Psoas muscle (tissue), 7 donors: ENCODE measurements at regions not wholly inside any gene's neighbourhood (a gene's known extent, or its start where the extent isn't known, plus 50 kb on each side); places are given as distances from the start of the nearest gene placed in this dataset.
"Not testable (repeated sequence)": the region's sequence is repeated elsewhere in the genome, so short reads cannot be mapped to it uniquely, and the experiment has no call there.

Source experiments
- ATAC-seq, 4 donors: fragments of 200-7000 bp; cut with Tn5 transposase; one replicate each; pipeline ENCODE4 v1.9.1; 2020; ENCODE audit warnings: moderate library complexity in 3 of 4, mild to moderate bottlenecking in 2 of 4
- DNase-seq, 2 donors: peaks; one replicate each; pipeline ENCODE4 v3.0.0-alpha.2; 2020
- H3K27ac ChIP-seq: fragments of 200-600 bp; one replicate; pipeline ENCODE4 v1.8.0; 2022
- H3K27me3 ChIP-seq, 3 donors: fragments of 200-600 bp in 1 of 3; one replicate each; pipeline versions ENCODE4 v1.6.1 to v1.8.0; 2013 to 2022; ENCODE audit warnings: low read length in 2 of 3, mild to moderate bottlenecking in 2 of 3, moderate library complexity in 1 of 3; ENCODE audit not compliant: insufficient read depth in 3 of 3
- H3K36me3 ChIP-seq, 2 donors: fragments of 200-600 bp in 1 of 2; one replicate each; pipeline versions ENCODE4 v1.6.1 to v1.8.0; 2013 to 2022; ENCODE audit warnings: low read depth in 1 of 2, mild to moderate bottlenecking in 1 of 2, moderate library complexity in 1 of 2; ENCODE audit not compliant: insufficient read depth in 1 of 2
- H3K4me1 ChIP-seq: fragments of 200-600 bp; one replicate; pipeline ENCODE4 v1.8.0; 2022
- H3K4me3 ChIP-seq: fragments of 200-600 bp; one replicate; pipeline ENCODE4 v1.8.0; 2022; ENCODE audit warnings: mild to moderate bottlenecking
- H3K9me3 ChIP-seq: fragments of 200-600 bp; one replicate; pipeline ENCODE4 v1.8.0; 2022
- whole genome bisulfite sequencing, 3 donors: extraction: QIAGEN DNeasy Blood & Tissue Kit; methylation state at CpG; one replicate each; pipeline versions ENCODE4 v1.1.6 to v1.1.7; 2013; 5-methylcytosine and 5-hydroxymethylcytosine counted together
- intact Hi-C, 2 donors: fragments of 100-400 bp; cut with DNase I; formaldehyde crosslinking; loops; one replicate each; pipeline versions ENCODE4 v1.11.0 to v1.14.2; 2022
- TF ChIP-seq, protein P1 (sequence below): fragments of 200-600 bp; IDR thresholded peaks from one replicate; pipeline ENCODE4 v1.8.0; 2022; ENCODE audit warnings: antibody characterized with exemption
- donor health status: healthy with polysubstance abuse.
- donor health status: DM: no; HTN: no; CAD: no; lungs with moderate emphysema.
- donor health status: Bipolar disorder and iron deficiency.
- donor health status: healthy.
- donor health status: DM: yes; HTN: yes; CAD: no.
- donor health status: DM: no; HTN: no; CAD: no.
- donor health status: DM: yes; HTN: yes; CAD: no.

DNA sequence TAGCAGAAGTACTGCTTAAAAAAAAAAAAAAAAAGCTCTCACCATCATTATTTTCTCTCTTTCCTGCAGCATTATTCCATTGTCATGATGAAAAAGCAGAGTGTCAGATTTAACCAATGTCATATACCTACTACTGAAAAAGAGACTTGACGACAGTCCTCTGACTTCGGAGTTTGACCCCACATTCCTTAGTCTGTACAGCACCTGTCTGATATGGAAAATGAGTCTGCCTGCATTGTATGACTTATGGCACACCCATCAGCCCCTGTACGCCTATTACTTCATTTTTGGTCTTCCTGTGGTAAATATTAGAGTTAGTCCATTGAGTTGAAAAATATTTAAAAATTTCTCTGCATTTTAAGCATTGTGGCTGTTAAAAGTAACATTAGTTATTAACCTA lies 54.5 kb upstream of the NOX4 start:
- 47 to 60% (median 49%) methylated on average over 3 of the region's 3 CpGs for WGBS, 3 donors
- ATAC-seq (no peak), DNase-seq (no peak)
- TF ChIP-seq, protein P1, sequence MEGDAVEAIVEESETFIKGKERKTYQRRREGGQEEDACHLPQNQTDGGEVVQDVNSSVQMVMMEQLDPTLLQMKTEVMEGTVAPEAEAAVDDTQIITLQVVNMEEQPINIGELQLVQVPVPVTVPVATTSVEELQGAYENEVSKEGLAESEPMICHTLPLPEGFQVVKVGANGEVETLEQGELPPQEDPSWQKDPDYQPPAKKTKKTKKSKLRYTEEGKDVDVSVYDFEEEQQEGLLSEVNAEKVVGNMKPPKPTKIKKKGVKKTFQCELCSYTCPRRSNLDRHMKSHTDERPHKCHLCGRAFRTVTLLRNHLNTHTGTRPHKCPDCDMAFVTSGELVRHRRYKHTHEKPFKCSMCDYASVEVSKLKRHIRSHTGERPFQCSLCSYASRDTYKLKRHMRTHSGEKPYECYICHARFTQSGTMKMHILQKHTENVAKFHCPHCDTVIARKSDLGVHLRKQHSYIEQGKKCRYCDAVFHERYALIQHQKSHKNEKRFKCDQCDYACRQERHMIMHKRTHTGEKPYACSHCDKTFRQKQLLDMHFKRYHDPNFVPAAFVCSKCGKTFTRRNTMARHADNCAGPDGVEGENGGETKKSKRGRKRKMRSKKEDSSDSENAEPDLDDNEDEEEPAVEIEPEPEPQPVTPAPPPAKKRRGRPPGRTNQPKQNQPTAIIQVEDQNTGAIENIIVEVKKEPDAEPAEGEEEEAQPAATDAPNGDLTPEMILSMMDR, result no peak
- Histone ChIP-seq H3K27me3 (no peaks in the 10 kb centered on the region), H3K9me3 (no peaks in the 10 kb centered on the region), H3K27ac (no peak overlapping the region), H3K4me3 (no peak overlapping the region), H3K4me1 (no peaks in the 10 kb centered on the region), H3K36me3 (no peaks in the 10 kb centered on the region)
- intact Hi-C loops, result no loop called here

- intact Hi-C loops, H3K36me3 ChIP-seq, H3K4me1 ChIP-seq, H3K9me3 ChIP-seq, DNase-seq, H3K27me3 ChIP-seq, H3K27ac ChIP-seq, ATAC-seq, H3K4me3 ChIP-seq: not testable (repeated sequence)
- WGBS, 3 donors, result 74 to 79% (median 77%) methylated on average over 1 of the region's 1 CpG
These were observed 64.6 kb upstream of the NOX4 start for GRCh38 chr11:89555781-89556180.

GRCh38 chr11:89556731-89557707 lies 65.8 kb upstream of the NOX4 start:
- WGBS, 3 donors, result 12 to 24% (median 19%) methylated on average over 3 of the region's 3 CpGs

GRCh38 chr11:89560598-89560997 lies 69.4 kb upstream of the NOX4 start:
- ATAC-seq, H3K36me3 ChIP-seq, H3K4me3 ChIP-seq, DNase-seq, H3K4me1 ChIP-seq, H3K27ac ChIP-seq, H3K27me3 ChIP-seq, H3K9me3 ChIP-seq, intact Hi-C loops: not testable (repeated sequence)
- 50 to 53% (median 53%) methylated on average over 3 of the region's 3 CpGs for WGBS, 3 donors

More at GRCh38 chr11:89556731-89557707, 65.8 kb upstream of the NOX4 start:
- ATAC-seq, H3K9me3 ChIP-seq, intact Hi-C loops, DNase-seq, H3K27me3 ChIP-seq, H3K27ac ChIP-seq, H3K36me3 ChIP-seq, H3K4me1 ChIP-seq, H3K4me3 ChIP-seq: not testable (repeated sequence)

- ATAC-seq, H3K4me3 ChIP-seq, H3K27ac ChIP-seq, DNase-seq, H3K4me1 ChIP-seq, H3K9me3 ChIP-seq, intact Hi-C loops, H3K27me3 ChIP-seq, H3K36me3 ChIP-seq: not testable (repeated sequence)
- WGBS, 3 donors, result 90 to 96% (median 95%) methylated on average over 2 of the region's 2 CpGs
These were observed 71.6 kb upstream of the NOX4 start for GRCh38 chr11:89562731-89563130.

- DNase-seq (no peak), ATAC-seq (no peak)
- H3K4me3 ChIP-seq, result no peak overlapping the region
- H3K4me1 ChIP-seq, result no peaks in the 10 kb centered on the region
- H3K27ac ChIP-seq, result no peak overlapping the region
- H3K9me3 ChIP-seq, result no peaks in the 10 kb centered on the region
- WGBS, 3 donors, result 78 to 82% (median 82%) methylated on average over 4 of the region's 4 CpGs
- H3K27me3 ChIP-seq, result no peaks in the 10 kb centered on the region
- TF ChIP-seq, protein P1, result no peak
- H3K36me3 ChIP-seq, result no peaks in the 10 kb centered on the region
- intact Hi-C loops, result no loop called here
These were observed 75.8 kb upstream of the NOX4 start for GRCh38 chr11:89566972-89567371.

- H3K4me3 ChIP-seq, intact Hi-C loops, H3K4me1 ChIP-seq, H3K27ac ChIP-seq, H3K36me3 ChIP-seq, H3K27me3 ChIP-seq, H3K9me3 ChIP-seq, DNase-seq, ATAC-seq: not testable (repeated sequence)
- 74 to 88% (median 74%) methylated on average over 5 of the region's 5 CpGs for WGBS, 3 donors
These were observed 78.2 kb upstream of the NOX4 start for GRCh38 chr11:89569387-89569786.

DNA sequence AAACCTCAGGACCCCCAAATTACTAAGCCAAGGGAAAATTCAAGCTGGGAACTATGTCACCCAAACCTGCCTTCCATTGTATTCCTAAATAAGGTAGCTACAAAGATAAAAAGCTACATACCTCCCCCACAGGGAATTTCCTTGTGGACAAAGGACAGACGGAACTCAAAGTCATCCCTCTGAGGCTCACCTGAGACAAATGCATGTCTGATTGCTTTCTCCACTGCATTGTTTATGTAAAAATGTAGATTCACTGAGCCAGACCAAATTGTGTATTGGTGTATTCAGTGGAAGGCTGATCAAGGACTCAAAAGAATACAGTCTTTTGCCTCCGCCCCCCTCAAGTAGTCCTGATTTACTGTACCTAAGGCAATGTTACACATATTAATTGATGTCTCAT lies 80.5 kb upstream of the NOX4 start:
- ATAC-seq, result not testable (repeated sequence)

GRCh38 chr11:89575846-89576245 lies 84.7 kb upstream of the NOX4 start:
- H3K4me3 ChIP-seq, DNase-seq, H3K4me1 ChIP-seq, ATAC-seq, H3K9me3 ChIP-seq, H3K27me3 ChIP-seq, H3K27ac ChIP-seq, H3K36me3 ChIP-seq, intact Hi-C loops: not testable (repeated sequence)

More for the DNA sequence above, 80.5 kb upstream of the NOX4 start:
- H3K4me1 ChIP-seq, H3K4me3 ChIP-seq, H3K36me3 ChIP-seq, H3K27me3 ChIP-seq, intact Hi-C loops, DNase-seq, H3K9me3 ChIP-seq, H3K27ac ChIP-seq: not testable (repeated sequence)
- 76 to 91% (median 83%) methylated on average over 2 of the region's 2 CpGs for WGBS, 3 donors
